Suprapubic skin (tissue), 3 donors: ENCODE measurements at regions not wholly inside any gene's neighbourhood (a gene's known extent, or its start where the extent isn't known, plus 50 kb on each side); places are given as distances from the start of the nearest gene placed in this dataset.

Experiments
- POLR2A ChIP-seq, 2 donors: fragments of 450-650 bp; IDR thresholded peaks; one replicate each; pipeline ENCODE4 v1.6.1; 2017; ENCODE audit warnings: antibody characterized with exemption in 2 of 2, mild to moderate bottlenecking in 2 of 2, moderate library complexity in 2 of 2
- TF ChIP-seq, protein P1 (sequence below), 2 donors: fragments of 200-600 bp in 1 of 2; fragments of 450-650 bp in 1 of 2; sonication (generic) in 1 of 2; IDR thresholded peaks; one replicate each; pipeline ENCODE4 v1.5.1; 2016 to 2019; ENCODE audit warnings: antibody characterized with exemption in 2 of 2, mild to moderate bottlenecking in 1 of 2, moderate library complexity in 1 of 2

DNA sequence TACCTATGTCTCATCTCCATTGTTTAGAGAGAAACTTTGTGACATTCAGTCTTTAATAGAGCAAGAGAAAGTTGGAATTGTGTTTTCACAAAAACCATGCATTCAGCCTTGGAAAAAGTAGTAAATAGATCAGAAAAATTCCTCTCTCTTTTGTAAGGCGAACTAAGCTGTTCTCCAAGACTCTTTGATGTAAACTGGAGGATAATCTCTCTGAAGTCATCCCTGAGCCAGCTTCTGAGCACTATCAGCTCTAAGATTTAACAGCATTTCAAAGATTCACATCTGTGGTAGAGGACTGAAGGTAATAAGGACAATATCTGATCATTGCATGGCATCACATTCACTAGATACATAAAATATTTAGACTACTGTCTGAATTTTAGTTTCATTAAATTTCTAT, 904.6 kb upstream of the ATXN8OS start:
- TF ChIP-seq, protein P1, sequence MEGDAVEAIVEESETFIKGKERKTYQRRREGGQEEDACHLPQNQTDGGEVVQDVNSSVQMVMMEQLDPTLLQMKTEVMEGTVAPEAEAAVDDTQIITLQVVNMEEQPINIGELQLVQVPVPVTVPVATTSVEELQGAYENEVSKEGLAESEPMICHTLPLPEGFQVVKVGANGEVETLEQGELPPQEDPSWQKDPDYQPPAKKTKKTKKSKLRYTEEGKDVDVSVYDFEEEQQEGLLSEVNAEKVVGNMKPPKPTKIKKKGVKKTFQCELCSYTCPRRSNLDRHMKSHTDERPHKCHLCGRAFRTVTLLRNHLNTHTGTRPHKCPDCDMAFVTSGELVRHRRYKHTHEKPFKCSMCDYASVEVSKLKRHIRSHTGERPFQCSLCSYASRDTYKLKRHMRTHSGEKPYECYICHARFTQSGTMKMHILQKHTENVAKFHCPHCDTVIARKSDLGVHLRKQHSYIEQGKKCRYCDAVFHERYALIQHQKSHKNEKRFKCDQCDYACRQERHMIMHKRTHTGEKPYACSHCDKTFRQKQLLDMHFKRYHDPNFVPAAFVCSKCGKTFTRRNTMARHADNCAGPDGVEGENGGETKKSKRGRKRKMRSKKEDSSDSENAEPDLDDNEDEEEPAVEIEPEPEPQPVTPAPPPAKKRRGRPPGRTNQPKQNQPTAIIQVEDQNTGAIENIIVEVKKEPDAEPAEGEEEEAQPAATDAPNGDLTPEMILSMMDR (IDR thresholded peaks at IDR 0.05), result no peak
- no peak for TF ChIP-seq POLR2A (IDR thresholded peaks at IDR 0.05)
